ENCODE measurements at regions not wholly inside any gene's neighbourhood (a gene's known extent, or its start where the extent isn't known, plus 50 kb on each side); places are given as distances from the start of the nearest gene placed in this dataset.
"Not testable (repeated sequence)": the region's sequence is repeated elsewhere in the genome, so short reads cannot be mapped to it uniquely, and the experiment has no call there.

GRCh38 chr1:106380772-106381171 is 675.7 kb upstream of the PRMT6 start:
- TF ChIP-seq REST (IDR thresholded peaks at IDR 0.05; ENCODE audit: insufficient replicate concordance, low read depth) (no peak), GABPA (IDR thresholded peaks at IDR 0.05; ENCODE audit: low read depth) (no peak), CTCF (IDR thresholded peaks at IDR 0.05; ENCODE audit: insufficient read depth, low read length) (no peak), POLR2AphosphoS5 (IDR thresholded peaks at IDR 0.05; ENCODE audit: low read depth) (no peak)
- Histone ChIP-seq H3K27ac (replicated peaks) (no peak overlapping the region), H3K27me3 (ENCODE audit: insufficient read depth, poor library complexity, severe bottlenecking) (no peaks in the 10 kb centered on the region), H3K4me3 (replicated peaks; ENCODE audit: insufficient read depth, low read length) (no peak overlapping the region)
- DNase-seq (ENCODE audit: low read depth in 1 of 2, low spot score in 1 of 2) = no peak

- H3K27ac ChIP-seq (replicated peaks); H3K27me3 ChIP-seq (ENCODE audit: insufficient read depth, poor library complexity, severe bottlenecking); H3K4me3 ChIP-seq (replicated peaks; ENCODE audit: insufficient read depth, low read length); DNase-seq (ENCODE audit: low read depth in 1 of 2, low spot score in 1 of 2): not testable (repeated sequence)
Observed at GRCh38 chr1:106389160-106389559, 667.3 kb upstream of the PRMT6 start.

GRCh38 chr1:106393046-106393445 is 663.4 kb upstream of the PRMT6 start:
- TF ChIP-seq CTCF (IDR thresholded peaks at IDR 0.05; ENCODE audit: insufficient read depth, low read length) = no peak
- TF ChIP-seq GABPA (IDR thresholded peaks at IDR 0.05; ENCODE audit: low read depth) = no peak
- TF ChIP-seq POLR2AphosphoS5 (IDR thresholded peaks at IDR 0.05; ENCODE audit: low read depth) = no peak
- no peak for TF ChIP-seq REST (IDR thresholded peaks at IDR 0.05; ENCODE audit: insufficient replicate concordance, low read depth)
- no peak overlapping the region for H3K4me3 ChIP-seq (replicated peaks; ENCODE audit: insufficient read depth, low read length)
- no peak for DNase-seq (ENCODE audit: low read depth in 1 of 2, low spot score in 1 of 2)
- no peaks in the 10 kb centered on the region for H3K27me3 ChIP-seq (ENCODE audit: insufficient read depth, poor library complexity, severe bottlenecking)
- no peak overlapping the region for H3K27ac ChIP-seq (replicated peaks)

GRCh38 chr1:106396020-106396419 is 660.5 kb upstream of the PRMT6 start:
- no peak for TF ChIP-seq POLR2AphosphoS5 (IDR thresholded peaks at IDR 0.05; ENCODE audit: low read depth)
- TF ChIP-seq CTCF (IDR thresholded peaks at IDR 0.05; ENCODE audit: insufficient read depth, low read length) = no peak
- no peak for DNase-seq (ENCODE audit: low read depth in 1 of 2, low spot score in 1 of 2)
- no peak overlapping the region for H3K4me3 ChIP-seq (replicated peaks; ENCODE audit: insufficient read depth, low read length)
- no peak overlapping the region for H3K27ac ChIP-seq (replicated peaks)
- H3K27me3 ChIP-seq (ENCODE audit: insufficient read depth, poor library complexity, severe bottlenecking) = no peaks in the 10 kb centered on the region

- Histone ChIP-seq H3K27ac (replicated peaks) (no peak overlapping the region), H3K4me3 (replicated peaks; ENCODE audit: insufficient read depth, low read length) (no peak overlapping the region), H3K27me3 (ENCODE audit: insufficient read depth, poor library complexity, severe bottlenecking) (no peaks in the 10 kb centered on the region)
- DNase-seq (ENCODE audit: low read depth in 1 of 2, low spot score in 1 of 2) = no peak
- TF ChIP-seq SPI1 (IDR thresholded peaks at IDR 0.05; ENCODE audit: borderline replicate concordance, low read depth) (no peak), GABPA (IDR thresholded peaks at IDR 0.05; ENCODE audit: low read depth) (no peak)
Observed at GRCh38 chr1:106398391-106398790, 658.1 kb upstream of the PRMT6 start.
